Ovary (tissue), 3 donors: ENCODE measurements at regions not wholly inside any gene's neighbourhood (a gene's known extent, or its start where the extent isn't known, plus 50 kb on each side); places are given as distances from the start of the nearest gene placed in this dataset.

ENCODE experiments used
- CTCF ChIP-seq, 3 donors: fragments of 450-650 bp in 2 of 3; fragments of 200-600 bp in 1 of 3; IDR thresholded peaks; one replicate each; pipeline versions ENCODE4 v1.5.1 to v1.8.0; 2016 to 2022; ENCODE audit warnings: antibody characterized with exemption in 3 of 3, mild to moderate bottlenecking in 1 of 3
- EP300 ChIP-seq: sonication (generic); formaldehyde crosslinking; IDR thresholded peaks from one replicate; pipeline ENCODE4 v1.6.1; 2017; ENCODE audit warnings: antibody characterized with exemption
- donor health status: DM: no; HTN: no; CAD: no.

DNA sequence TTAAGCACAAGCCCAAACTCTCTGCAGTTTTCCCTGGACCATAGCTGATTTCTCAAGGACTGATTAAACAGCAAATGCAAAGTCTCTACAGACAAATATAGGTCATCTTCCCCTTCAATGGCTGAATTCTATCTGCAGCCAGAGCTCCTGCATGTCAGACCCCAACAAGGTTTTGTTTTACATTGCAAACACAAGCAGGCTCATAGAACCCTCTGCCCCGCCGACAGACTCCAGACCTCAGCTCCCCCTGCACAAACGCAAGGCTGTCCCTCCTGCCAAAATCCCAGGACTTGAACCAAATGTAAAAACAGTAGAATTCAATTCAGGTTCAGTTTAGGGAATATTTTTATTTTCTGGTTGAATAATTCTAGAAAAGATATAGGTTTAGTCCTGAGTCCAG, 526.7 kb upstream of the TRPC7 start:
- no peak for TF ChIP-seq EP300
- no peak for TF ChIP-seq CTCF (IDR thresholded peaks at IDR 0.05)
